ENCODE measurements at regions not wholly inside any gene's neighbourhood (a gene's known extent, or its start where the extent isn't known, plus 50 kb on each side); places are given as distances from the start of the nearest gene placed in this dataset.

GRCh38 chr12:92342574-92342973 is 196.9 kb upstream of the BTG1 start:
- Histone ChIP-seq H3K9me3 (no peaks in the 10 kb centered on the region), H3K4me1 (no peaks in the 10 kb centered on the region), H3K36me3 (no peaks in the 10 kb centered on the region), H3K27ac (no peak overlapping the region), H3K4me3 (no peak overlapping the region), H3K27me3 (no peaks in the 10 kb centered on the region)
- no peak for TF ChIP-seq POLR2AphosphoS5 (IDR thresholded peaks at IDR 0.05; ENCODE audit: insufficient read depth in 1 of 2, low read depth in 1 of 2)
- no peak for TF ChIP-seq POLR2A (IDR thresholded peaks at IDR 0.05)
- no peak for TF ChIP-seq CTCF (IDR thresholded peaks at IDR 0.05)
- DNase-seq (ENCODE audit: extremely low spot score in 2 of 2), result no peak
- intact Hi-C loops (cut with DNase I), result no loop called here

- Histone ChIP-seq H3K4me3 (no peak overlapping the region), H3K9me3 (no peaks in the 10 kb centered on the region), H3K36me3 (no peaks in the 10 kb centered on the region), H3K27me3 (no peaks in the 10 kb centered on the region), H3K27ac (no peak overlapping the region), H3K4me1 (peaks cover 11% of the 10 kb centered on the region)
- intact Hi-C loops (cut with DNase I), result no loop called here
- DNase-seq (ENCODE audit: extremely low spot score in 2 of 2), result no peak
- TF ChIP-seq CTCF (IDR thresholded peaks at IDR 0.05), result no peak
- no peak for TF ChIP-seq POLR2AphosphoS5 (IDR thresholded peaks at IDR 0.05; ENCODE audit: insufficient read depth in 1 of 2, low read depth in 1 of 2)
- TF ChIP-seq POLR2A (IDR thresholded peaks at IDR 0.05), result no peak
These were observed 195.5 kb upstream of the BTG1 start for GRCh38 chr12:92341065-92341668.

DNA sequence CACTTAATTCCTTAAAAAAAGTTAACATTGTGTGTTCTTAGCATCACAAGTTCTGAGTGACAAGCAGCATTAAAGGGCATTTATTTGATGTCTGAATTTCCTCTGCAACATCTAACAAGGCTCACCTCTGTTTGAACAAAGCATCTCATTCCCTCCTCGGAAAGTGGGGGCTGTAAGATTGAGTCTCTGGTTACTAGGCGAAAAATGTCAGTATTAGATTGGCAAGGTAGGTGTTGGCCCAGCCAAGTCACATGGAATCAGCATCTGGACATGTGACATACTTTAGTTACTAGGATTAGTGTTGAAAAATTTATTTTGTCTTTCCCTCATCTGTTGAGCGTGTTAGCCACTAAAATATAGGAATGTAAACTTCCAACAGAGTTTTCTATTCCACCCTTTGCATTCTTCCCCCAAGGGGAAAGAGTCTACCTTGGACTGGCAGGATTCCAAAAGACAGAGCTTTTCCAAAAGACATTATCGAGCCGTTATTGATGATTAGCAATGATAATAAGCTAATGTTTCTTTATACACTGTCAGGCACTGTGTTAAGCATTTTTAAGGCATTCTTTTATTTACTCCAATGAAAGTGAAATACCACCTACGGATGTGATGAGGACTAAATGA is 194.9 kb upstream of the BTG1 start:
- DNase-seq (ENCODE audit: extremely low spot score in 2 of 2), result no peak
- H3K27ac ChIP-seq, result no peak overlapping the region
- no peaks in the 10 kb centered on the region for H3K9me3 ChIP-seq
- H3K4me3 ChIP-seq, result no peak overlapping the region
- H3K4me1 ChIP-seq, result peaks cover 18% of the 10 kb centered on the region
- no peaks in the 10 kb centered on the region for H3K27me3 ChIP-seq
- no peaks in the 10 kb centered on the region for H3K36me3 ChIP-seq
- TF ChIP-seq POLR2A (IDR thresholded peaks at IDR 0.05) (no peak), POLR2AphosphoS5 (IDR thresholded peaks at IDR 0.05; ENCODE audit: insufficient read depth in 1 of 2, low read depth in 1 of 2) (no peak), CTCF (IDR thresholded peaks at IDR 0.05) (no peak)
- intact Hi-C loops (cut with DNase I), result no loop called here

DNA sequence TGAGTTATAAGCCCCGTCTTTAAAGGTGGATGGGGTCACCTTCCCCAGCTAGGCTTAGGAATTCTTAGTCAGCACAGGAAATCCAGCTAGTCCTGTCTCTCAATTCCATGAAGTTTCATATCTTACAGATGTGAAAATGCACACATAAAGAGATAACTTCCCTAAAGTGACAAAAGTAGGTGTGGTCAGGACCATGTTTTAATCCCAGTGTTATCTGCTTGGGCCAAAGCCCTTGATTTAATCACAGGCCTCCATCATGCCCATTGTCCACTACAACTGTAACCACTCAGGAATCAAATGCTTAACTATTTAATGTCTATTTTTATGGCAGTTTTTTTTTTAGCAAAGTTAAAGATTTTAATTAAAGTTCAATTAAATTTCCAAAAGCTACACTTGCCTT is 194.4 kb upstream of the BTG1 start:
- no peak for DNase-seq (ENCODE audit: extremely low spot score in 2 of 2)
- Histone ChIP-seq H3K4me3 (no peak overlapping the region), H3K9me3 (no peaks in the 10 kb centered on the region), H3K27me3 (no peaks in the 10 kb centered on the region), H3K27ac (no peak overlapping the region), H3K36me3 (no peaks in the 10 kb centered on the region), H3K4me1 (peaks cover 23% of the 10 kb centered on the region)
- intact Hi-C loops (cut with DNase I), result no loop called here
- TF ChIP-seq POLR2A (IDR thresholded peaks at IDR 0.05) (no peak), POLR2AphosphoS5 (IDR thresholded peaks at IDR 0.05; ENCODE audit: insufficient read depth in 1 of 2, low read depth in 1 of 2) (no peak), CTCF (IDR thresholded peaks at IDR 0.05) (no peak)

- Histone ChIP-seq H3K4me1 (peaks cover 23% of the 10 kb centered on the region), H3K9me3 (no peaks in the 10 kb centered on the region), H3K27ac (no peak overlapping the region), H3K4me3 (no peak overlapping the region), H3K36me3 (no peaks in the 10 kb centered on the region), H3K27me3 (no peaks in the 10 kb centered on the region)
- no peak for TF ChIP-seq POLR2AphosphoS5 (IDR thresholded peaks at IDR 0.05; ENCODE audit: insufficient read depth in 1 of 2, low read depth in 1 of 2)
- no peak for TF ChIP-seq CTCF (IDR thresholded peaks at IDR 0.05)
- TF ChIP-seq POLR2A (IDR thresholded peaks at IDR 0.05), result no peak
- intact Hi-C loops (cut with DNase I), result no loop called here
- no peak for DNase-seq (ENCODE audit: extremely low spot score in 2 of 2)
These were observed 193.7 kb upstream of the BTG1 start for GRCh38 chr12:92339198-92339821.
